ENCODE measurements at regions not wholly inside any gene's neighbourhood (a gene's known extent, or its start where the extent isn't known, plus 50 kb on each side); places are given as distances from the start of the nearest gene placed in this dataset.
A peak's percentile ranks its signal among the peaks of the same experiment; 100 is the strongest.

DNA sequence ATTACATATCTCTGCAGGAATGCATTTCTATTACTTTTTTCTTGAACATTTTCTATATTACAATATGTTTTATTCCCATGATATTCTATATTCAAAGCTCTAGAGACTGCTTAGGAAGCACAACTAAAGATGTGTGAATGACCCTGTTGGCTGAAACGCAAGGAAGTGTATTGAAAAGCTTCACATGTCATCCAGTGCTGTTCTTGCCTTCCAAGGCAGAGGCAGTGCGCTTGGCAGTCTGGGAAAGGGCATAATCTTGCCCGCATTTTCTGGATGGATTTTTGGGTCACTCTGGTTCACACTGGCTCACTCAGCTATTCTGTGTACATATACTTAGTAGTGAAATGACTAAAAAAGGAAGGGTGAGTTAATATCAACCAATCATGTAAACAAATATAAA, 262.4 kb downstream of the PTPRC start:
- DNase-seq (ENCODE audit: low read depth in 1 of 2, low spot score in 2 of 2), result no peak
- no peaks in the 10 kb centered on the region for H3K27me3 ChIP-seq (replicated peaks)
- H3K9me3 ChIP-seq (replicated peaks), result no peaks in the 10 kb centered on the region
- H3K4me1 ChIP-seq (replicated peaks), result peaks cover 11% of the 10 kb centered on the region
- peaks cover 52% of the 10 kb centered on the region for H3K36me3 ChIP-seq
- no peak overlapping the region for H3K27ac ChIP-seq
- no peak overlapping the region for H3K4me3 ChIP-seq

GRCh38 chr1:198902655-198903054, 263.8 kb downstream of the PTPRC start:
- Histone ChIP-seq H3K27ac (no peak overlapping the region), H3K9me3 (replicated peaks) (no peaks in the 10 kb centered on the region), H3K36me3 (peaks cover 44% of the 10 kb centered on the region), H3K4me3 (no peak overlapping the region), H3K4me1 (replicated peaks) (peaks cover 11% of the 10 kb centered on the region), H3K27me3 (replicated peaks) (no peaks in the 10 kb centered on the region)
- no peak for DNase-seq (ENCODE audit: low read depth in 1 of 2, low spot score in 2 of 2)

DNA sequence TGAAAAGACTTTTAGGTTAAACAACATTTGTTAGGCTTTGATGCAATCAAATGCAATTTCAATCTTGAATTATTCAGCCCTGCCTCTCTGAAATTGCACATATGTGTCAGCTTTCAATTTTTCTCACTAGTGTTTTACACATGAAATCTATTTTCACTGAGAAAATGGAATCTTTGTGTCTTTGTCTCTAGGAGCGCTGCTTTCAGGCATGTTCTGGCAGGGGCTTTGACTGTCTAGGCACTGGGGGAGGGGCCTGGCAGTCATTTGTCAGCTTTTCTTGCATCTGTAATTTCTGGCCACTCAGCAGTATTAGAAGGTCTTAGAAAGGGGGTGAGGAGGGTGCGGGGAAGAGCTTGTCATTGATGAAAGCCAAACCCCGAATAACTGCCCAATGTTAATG, 264.4 kb downstream of the PTPRC start:
- H3K36me3 ChIP-seq, result peaks cover 42% of the 10 kb centered on the region

DNA sequence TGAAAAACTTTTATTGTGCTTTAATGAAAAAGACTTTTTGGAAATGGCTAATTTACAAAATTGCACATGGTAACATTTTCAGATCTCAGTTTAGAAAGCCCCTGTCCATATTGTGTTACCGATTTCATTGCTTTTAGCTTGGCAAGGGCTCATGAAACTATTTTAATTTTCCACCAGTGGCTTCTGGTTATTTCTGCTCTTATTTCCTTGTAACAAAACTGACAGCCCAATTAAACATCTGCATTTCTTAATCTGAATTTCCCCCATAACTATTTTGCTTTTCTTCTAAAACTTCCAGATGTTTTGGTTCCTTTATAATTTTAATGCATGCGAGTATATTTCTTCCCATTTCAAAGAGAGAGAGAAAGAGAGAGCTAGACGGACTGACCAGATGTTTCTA, 264.8 kb downstream of the PTPRC start:
- DNase-seq (ENCODE audit: low read depth in 1 of 2, low spot score in 2 of 2), result no peak
- Histone ChIP-seq H3K27ac (peak overlapping the region; percentile 25), H3K4me3 (no peak overlapping the region)

More for the DNA sequence above, 264.4 kb downstream of the PTPRC start:
- no peak for DNase-seq (ENCODE audit: low read depth in 1 of 2, low spot score in 2 of 2)
- H3K4me3 ChIP-seq, result no peak overlapping the region
- H3K27ac ChIP-seq, result peak overlapping the region; percentile 25; the same call in 1 of the 2 replicates
- no peaks in the 10 kb centered on the region for H3K9me3 ChIP-seq (replicated peaks)
- H3K4me1 ChIP-seq (replicated peaks), result peaks cover 11% of the 10 kb centered on the region
- no peaks in the 10 kb centered on the region for H3K27me3 ChIP-seq (replicated peaks)

GRCh38 chr1:198904321-198904720, 265.5 kb downstream of the PTPRC start:
- no peaks in the 10 kb centered on the region for H3K9me3 ChIP-seq (replicated peaks)
- H3K36me3 ChIP-seq, result peaks cover 34% of the 10 kb centered on the region
- peaks cover 11% of the 10 kb centered on the region for H3K4me1 ChIP-seq (replicated peaks)
- 0 out of 2 replicates have a peak overlapping the region, but pooled peaks have one; percentile 8 for H3K27ac ChIP-seq
- DNase-seq (ENCODE audit: low read depth in 1 of 2, low spot score in 2 of 2), result no peak
- no peaks in the 10 kb centered on the region for H3K27me3 ChIP-seq (replicated peaks)
- no peak overlapping the region for H3K4me3 ChIP-seq

More for the DNA sequence above, 264.8 kb downstream of the PTPRC start:
- Histone ChIP-seq H3K4me1 (replicated peaks) (peaks cover 11% of the 10 kb centered on the region), H3K9me3 (replicated peaks) (no peaks in the 10 kb centered on the region), H3K27me3 (replicated peaks) (no peaks in the 10 kb centered on the region), H3K36me3 (peaks cover 41% of the 10 kb centered on the region)

DNA sequence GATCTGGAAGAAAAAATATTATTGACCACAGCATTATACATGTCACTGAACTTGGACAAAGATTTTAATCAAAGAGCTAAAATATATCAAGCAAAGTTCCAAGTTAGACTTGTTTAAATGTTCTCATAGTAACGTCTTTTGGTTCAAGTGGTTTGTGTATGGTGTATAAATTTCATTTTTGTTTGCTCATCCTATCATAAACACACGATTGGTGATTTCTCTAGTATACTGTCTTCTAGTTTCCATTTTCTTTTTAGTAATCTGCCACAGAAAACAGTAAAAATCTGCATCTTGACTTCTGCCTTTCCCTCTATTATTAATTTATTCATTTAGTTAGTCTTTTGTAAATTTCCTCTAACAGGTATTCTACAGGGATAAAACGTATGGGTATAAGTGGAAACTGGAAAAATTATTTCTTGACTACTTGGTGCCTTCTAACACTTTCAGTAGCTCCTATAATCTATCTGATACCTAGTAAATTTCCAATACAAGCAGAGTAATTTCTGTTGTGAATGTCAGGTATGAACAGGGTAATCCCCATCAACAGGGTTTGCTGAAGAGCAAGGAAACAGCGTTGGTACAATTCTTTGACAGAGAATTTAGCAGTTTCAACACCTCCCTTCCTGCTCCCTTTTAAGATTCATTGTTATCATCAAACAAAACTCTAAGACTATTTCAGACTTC, 268.0 kb downstream of the PTPRC start:
- Histone ChIP-seq H3K27me3 (replicated peaks) (no peaks in the 10 kb centered on the region), H3K4me1 (replicated peaks) (peaks cover 20% of the 10 kb centered on the region), H3K4me3 (no peak overlapping the region), H3K36me3 (peaks cover 19% of the 10 kb centered on the region), H3K27ac (no peak overlapping the region), H3K9me3 (replicated peaks) (no peaks in the 10 kb centered on the region)
- DNase-seq (ENCODE audit: low read depth in 1 of 2, low spot score in 2 of 2), result no peak

GRCh38 chr1:198907423-198907746, 268.5 kb downstream of the PTPRC start:
- peaks cover 20% of the 10 kb centered on the region for H3K4me1 ChIP-seq (replicated peaks)
- no peak overlapping the region for H3K4me3 ChIP-seq
- no peaks in the 10 kb centered on the region for H3K27me3 ChIP-seq (replicated peaks)
- no peaks in the 10 kb centered on the region for H3K9me3 ChIP-seq (replicated peaks)
- H3K36me3 ChIP-seq, result peaks cover 19% of the 10 kb centered on the region
- DNase-seq (ENCODE audit: low read depth in 1 of 2, low spot score in 2 of 2), result no peak
- H3K27ac ChIP-seq, result no peak overlapping the region

DNA sequence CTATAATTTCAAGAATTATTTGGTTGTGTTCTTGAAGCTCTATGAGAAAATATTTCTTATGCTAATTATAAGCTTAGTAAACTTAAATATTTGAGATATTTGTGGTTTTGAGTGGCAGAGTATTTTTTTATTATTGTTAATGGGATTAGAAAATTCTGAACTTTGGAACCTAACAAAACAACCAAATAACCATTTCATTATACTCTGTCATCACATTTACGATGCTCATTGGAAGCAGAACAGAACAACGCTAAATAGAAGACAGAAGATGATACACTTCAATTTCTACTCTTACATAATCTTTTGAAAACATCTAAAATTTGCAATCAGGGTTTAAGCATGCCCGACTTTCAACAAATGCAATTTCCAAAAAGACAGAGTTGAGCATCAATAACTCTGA, 270.2 kb downstream of the PTPRC start:
- Histone ChIP-seq H3K27ac (no peak overlapping the region), H3K9me3 (replicated peaks) (no peaks in the 10 kb centered on the region), H3K27me3 (replicated peaks) (no peaks in the 10 kb centered on the region), H3K4me3 (no peak overlapping the region), H3K36me3 (peaks cover 33% of the 10 kb centered on the region), H3K4me1 (replicated peaks) (peaks cover 20% of the 10 kb centered on the region)
- DNase-seq (ENCODE audit: low read depth in 1 of 2, low spot score in 2 of 2), result no peak

- Histone ChIP-seq H3K4me1 (replicated peaks) (peaks cover 10% of the 10 kb centered on the region), H3K27ac (no peak overlapping the region)
Measured at GRCh38 chr1:198909973-198910372, 271.1 kb downstream of the PTPRC start.

GRCh38 chr1:198910816-198911215, 272.0 kb downstream of the PTPRC start:
- no peak overlapping the region for H3K27ac ChIP-seq
- peaks cover 37% of the 10 kb centered on the region for H3K36me3 ChIP-seq
- no peak overlapping the region for H3K4me3 ChIP-seq
- no peaks in the 10 kb centered on the region for H3K9me3 ChIP-seq (replicated peaks)
- DNase-seq (ENCODE audit: low read depth in 1 of 2, low spot score in 2 of 2), result no peak
- H3K4me1 ChIP-seq (replicated peaks), result peaks cover 11% of the 10 kb centered on the region
- no peaks in the 10 kb centered on the region for H3K27me3 ChIP-seq (replicated peaks)

More at GRCh38 chr1:198909973-198910372, 271.1 kb downstream of the PTPRC start:
- Histone ChIP-seq H3K27me3 (replicated peaks) (no peaks in the 10 kb centered on the region), H3K36me3 (peaks cover 39% of the 10 kb centered on the region), H3K9me3 (replicated peaks) (no peaks in the 10 kb centered on the region), H3K4me3 (no peak overlapping the region)
- DNase-seq (ENCODE audit: low read depth in 1 of 2, low spot score in 2 of 2), result no peak

DNA sequence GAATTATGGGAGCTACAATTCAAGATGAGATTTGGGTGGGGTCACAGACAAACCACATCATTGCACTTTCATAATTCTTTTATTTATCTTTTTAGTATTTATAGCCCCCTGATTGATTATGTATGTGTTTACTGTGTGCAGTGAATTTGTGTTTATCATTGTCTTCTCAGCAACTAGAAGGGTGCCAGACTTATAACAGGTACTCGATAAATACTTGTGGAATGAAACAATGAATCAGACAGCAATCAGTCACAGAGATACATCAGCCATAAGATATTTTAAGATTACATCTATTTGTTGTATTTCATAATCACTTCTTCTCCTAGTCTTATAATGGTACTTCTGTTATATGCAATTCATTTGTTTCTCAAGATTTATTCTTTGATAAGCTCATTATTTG, 273.2 kb downstream of the PTPRC start:
- Histone ChIP-seq H3K4me3 (no peak overlapping the region), H3K4me1 (replicated peaks) (peaks cover 14% of the 10 kb centered on the region)

GRCh38 chr1:198913667-198914066, 274.8 kb downstream of the PTPRC start:
- no peak for DNase-seq (ENCODE audit: low read depth in 1 of 2, low spot score in 2 of 2)
- H3K36me3 ChIP-seq, result peaks cover 48% of the 10 kb centered on the region
- no peaks in the 10 kb centered on the region for H3K27me3 ChIP-seq (replicated peaks)
- no peak overlapping the region for H3K4me3 ChIP-seq
- no peak overlapping the region for H3K27ac ChIP-seq
- H3K4me1 ChIP-seq (replicated peaks), result peaks cover 14% of the 10 kb centered on the region
- H3K9me3 ChIP-seq (replicated peaks), result no peaks in the 10 kb centered on the region

More for the DNA sequence above, 273.2 kb downstream of the PTPRC start:
- Histone ChIP-seq H3K36me3 (peaks cover 39% of the 10 kb centered on the region), H3K9me3 (replicated peaks) (no peaks in the 10 kb centered on the region), H3K27me3 (replicated peaks) (no peaks in the 10 kb centered on the region), H3K27ac (no peak overlapping the region)
- no peak for DNase-seq (ENCODE audit: low read depth in 1 of 2, low spot score in 2 of 2)

GRCh38 chr1:198915327-198916231, 276.7 kb downstream of the PTPRC start:
- peaks cover 4% of the 10 kb centered on the region for H3K4me1 ChIP-seq (replicated peaks)
- no peak overlapping the region for H3K27ac ChIP-seq
- H3K4me3 ChIP-seq, result no peak overlapping the region
- H3K36me3 ChIP-seq, result peaks cover 66% of the 10 kb centered on the region
- H3K27me3 ChIP-seq (replicated peaks), result no peaks in the 10 kb centered on the region
- DNase-seq (ENCODE audit: low read depth in 1 of 2, low spot score in 2 of 2), result no peak
- H3K9me3 ChIP-seq (replicated peaks), result no peaks in the 10 kb centered on the region

GRCh38 chr1:198917226-198917625, 278.4 kb downstream of the PTPRC start:
- no peaks in the 10 kb centered on the region for H3K27me3 ChIP-seq (replicated peaks)
- H3K4me1 ChIP-seq (replicated peaks), result peaks cover 4% of the 10 kb centered on the region
- H3K27ac ChIP-seq, result no peak overlapping the region
- H3K36me3 ChIP-seq, result peaks cover 60% of the 10 kb centered on the region
- no peak overlapping the region for H3K4me3 ChIP-seq
- DNase-seq (ENCODE audit: low read depth in 1 of 2, low spot score in 2 of 2), result no peak
- H3K9me3 ChIP-seq (replicated peaks), result no peaks in the 10 kb centered on the region
